B cell (primary cell): ENCODE measurements at regions not wholly inside any gene's neighbourhood (a gene's known extent, or its start where the extent isn't known, plus 50 kb on each side); places are given as distances from the start of the nearest gene placed in this dataset.

ENCODE experiments used
- EZH2 ChIP-seq: IDR thresholded peaks from 2 replicates; pipeline ENCODE4 v1.6.1; 2012; ENCODE audit warnings: borderline replicate concordance, low read depth, mild to moderate bottlenecking, moderate library complexity, low read length; ENCODE audit not compliant: insufficient read depth, poor library complexity, severe bottlenecking
- TF ChIP-seq, protein P1 (sequence below): fragments of 200-600 bp; IDR thresholded peaks from one replicate; pipeline ENCODE4 v1.8.0; 2022; ENCODE audit warnings: antibody characterized with exemption, mild to moderate bottlenecking

DNA sequence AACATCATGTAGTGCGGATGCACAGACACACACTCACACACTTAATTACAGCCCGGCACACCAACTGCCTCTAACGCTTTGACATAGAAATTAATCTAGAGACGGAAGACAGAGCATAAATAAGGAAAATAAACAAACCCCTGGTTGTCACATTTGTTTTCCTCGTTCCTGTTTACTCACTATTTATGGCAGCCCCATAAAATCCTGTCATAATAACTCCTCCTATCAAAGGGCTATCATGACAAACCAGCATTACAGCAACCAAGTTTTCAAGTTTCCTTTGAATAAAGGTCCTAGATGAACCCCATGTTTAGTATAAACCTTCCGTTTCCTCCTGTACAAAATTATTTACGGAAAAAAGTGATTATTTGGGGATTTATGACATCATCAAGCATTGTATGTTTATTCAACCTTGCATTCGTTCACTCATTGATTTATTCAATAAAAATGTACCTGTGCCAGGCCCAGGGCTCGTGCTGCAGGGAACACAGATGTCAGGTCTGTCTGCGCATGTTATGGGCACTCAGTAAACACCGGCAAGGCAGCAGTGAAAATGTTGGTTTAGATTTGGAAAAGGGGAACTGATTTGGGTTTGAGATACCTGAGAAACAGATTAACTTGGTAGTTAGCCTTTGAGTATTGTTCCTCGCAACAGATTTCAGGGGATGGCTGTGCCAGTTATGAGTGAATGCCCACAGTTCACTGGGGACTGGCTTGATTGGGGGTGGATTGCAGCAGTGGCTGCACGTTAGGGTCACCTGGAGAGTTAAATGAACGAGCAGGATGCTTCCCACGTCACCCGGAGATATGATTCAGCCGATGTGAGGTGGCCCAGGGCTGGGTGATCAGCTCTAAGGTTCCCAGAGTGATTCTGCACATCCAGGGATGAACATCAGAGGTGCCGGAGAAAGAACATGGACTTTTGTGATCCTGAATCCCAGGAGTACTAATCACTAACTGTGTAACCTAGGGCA is 295.3 kb upstream of the FOXQ1 start:
- TF ChIP-seq, protein P1, sequence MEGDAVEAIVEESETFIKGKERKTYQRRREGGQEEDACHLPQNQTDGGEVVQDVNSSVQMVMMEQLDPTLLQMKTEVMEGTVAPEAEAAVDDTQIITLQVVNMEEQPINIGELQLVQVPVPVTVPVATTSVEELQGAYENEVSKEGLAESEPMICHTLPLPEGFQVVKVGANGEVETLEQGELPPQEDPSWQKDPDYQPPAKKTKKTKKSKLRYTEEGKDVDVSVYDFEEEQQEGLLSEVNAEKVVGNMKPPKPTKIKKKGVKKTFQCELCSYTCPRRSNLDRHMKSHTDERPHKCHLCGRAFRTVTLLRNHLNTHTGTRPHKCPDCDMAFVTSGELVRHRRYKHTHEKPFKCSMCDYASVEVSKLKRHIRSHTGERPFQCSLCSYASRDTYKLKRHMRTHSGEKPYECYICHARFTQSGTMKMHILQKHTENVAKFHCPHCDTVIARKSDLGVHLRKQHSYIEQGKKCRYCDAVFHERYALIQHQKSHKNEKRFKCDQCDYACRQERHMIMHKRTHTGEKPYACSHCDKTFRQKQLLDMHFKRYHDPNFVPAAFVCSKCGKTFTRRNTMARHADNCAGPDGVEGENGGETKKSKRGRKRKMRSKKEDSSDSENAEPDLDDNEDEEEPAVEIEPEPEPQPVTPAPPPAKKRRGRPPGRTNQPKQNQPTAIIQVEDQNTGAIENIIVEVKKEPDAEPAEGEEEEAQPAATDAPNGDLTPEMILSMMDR: no peak
- no peak for TF ChIP-seq EZH2
